SK-N-SH (cell line): ENCODE measurements at regions not wholly inside any gene's neighbourhood (a gene's known extent, or its start where the extent isn't known, plus 50 kb on each side); places are given as distances from the start of the nearest gene placed in this dataset.

Experiments used
- EP300 ChIP-seq, 2 experiments: IDR thresholded peaks; 2 replicates each; pipeline versions ENCODE4 v1.4.0 to v1.6.1; 2012; ENCODE audit warnings: borderline replicate concordance in 1 of 2, low read depth in 1 of 2, low read length in 1 of 2
- EZH2phosphoT487 ChIP-seq: fragments of 200-600 bp; sonication (generic); IDR thresholded peaks from 2 replicates; pipeline ENCODE4 v1.6.1; 2017; ENCODE audit warnings: low read depth, mixed run types, mild to moderate bottlenecking, antibody characterized with exemption, moderate library complexity, borderline replicate concordance
- FOSL2 ChIP-seq: IDR thresholded peaks from 2 replicates; pipeline ENCODE4 v1.4.0; 2012; ENCODE audit warnings: low read depth, mild to moderate bottlenecking, moderate library complexity, borderline replicate concordance
- JUND ChIP-seq: IDR thresholded peaks from 2 replicates; pipeline ENCODE4 v1.4.0; 2012
- MXI1 ChIP-seq: IDR thresholded peaks from 2 replicates; pipeline ENCODE4 v1.6.1; 2012; ENCODE audit warnings: mild to moderate bottlenecking, low read depth, low read length, improper control_type of control experiment
- NFIC ChIP-seq: IDR thresholded peaks from 2 replicates; pipeline ENCODE4 v1.4.0; 2012; ENCODE audit warnings: borderline replicate concordance
- RAD21 ChIP-seq: IDR thresholded peaks from 2 replicates; pipeline ENCODE4 v1.6.1; 2012; ENCODE audit warnings: mild to moderate bottlenecking, low read length
- TCF12 ChIP-seq: IDR thresholded peaks from 2 replicates; pipeline ENCODE4 v1.4.0; 2012
- YY1 ChIP-seq: IDR thresholded peaks from 2 replicates; pipeline ENCODE4 v1.4.0; 2012; ENCODE audit warnings: low read depth, mild to moderate bottlenecking
- TF ChIP-seq, protein P1 (sequence below): fragments of 200-600 bp; sonication (generic); IDR thresholded peaks from 2 replicates; pipeline ENCODE4 v1.6.1; 2017; ENCODE audit warnings: antibody characterized with exemption, mild to moderate bottlenecking, moderate library complexity

DNA sequence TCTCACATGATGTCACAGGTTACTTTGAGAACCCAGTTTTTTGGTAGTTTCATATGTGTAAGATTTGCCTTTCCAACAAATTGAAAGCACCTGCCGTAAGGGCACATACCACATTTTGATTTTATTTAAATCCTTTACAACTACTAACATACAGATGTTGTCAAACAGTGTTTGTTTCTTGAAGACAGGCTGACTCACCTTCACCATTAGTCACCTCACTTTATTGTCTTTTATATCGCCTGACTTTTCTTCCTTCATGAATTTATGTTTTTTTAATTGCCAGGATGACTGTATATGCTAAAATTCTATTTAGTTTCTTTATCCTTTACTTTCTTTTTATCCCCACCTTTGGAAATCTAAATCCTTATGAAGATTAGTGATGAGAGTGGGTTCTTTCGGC lies 886.7 kb downstream of the SUCLG1 start:
- TF ChIP-seq, protein P1, sequence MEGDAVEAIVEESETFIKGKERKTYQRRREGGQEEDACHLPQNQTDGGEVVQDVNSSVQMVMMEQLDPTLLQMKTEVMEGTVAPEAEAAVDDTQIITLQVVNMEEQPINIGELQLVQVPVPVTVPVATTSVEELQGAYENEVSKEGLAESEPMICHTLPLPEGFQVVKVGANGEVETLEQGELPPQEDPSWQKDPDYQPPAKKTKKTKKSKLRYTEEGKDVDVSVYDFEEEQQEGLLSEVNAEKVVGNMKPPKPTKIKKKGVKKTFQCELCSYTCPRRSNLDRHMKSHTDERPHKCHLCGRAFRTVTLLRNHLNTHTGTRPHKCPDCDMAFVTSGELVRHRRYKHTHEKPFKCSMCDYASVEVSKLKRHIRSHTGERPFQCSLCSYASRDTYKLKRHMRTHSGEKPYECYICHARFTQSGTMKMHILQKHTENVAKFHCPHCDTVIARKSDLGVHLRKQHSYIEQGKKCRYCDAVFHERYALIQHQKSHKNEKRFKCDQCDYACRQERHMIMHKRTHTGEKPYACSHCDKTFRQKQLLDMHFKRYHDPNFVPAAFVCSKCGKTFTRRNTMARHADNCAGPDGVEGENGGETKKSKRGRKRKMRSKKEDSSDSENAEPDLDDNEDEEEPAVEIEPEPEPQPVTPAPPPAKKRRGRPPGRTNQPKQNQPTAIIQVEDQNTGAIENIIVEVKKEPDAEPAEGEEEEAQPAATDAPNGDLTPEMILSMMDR, result no peak
- TF ChIP-seq YY1 (no peak), EZH2phosphoT487 (no peak), MXI1 (no peak), EP300 (IDR thresholded peaks at IDR 0.05; ENCODE audit: borderline replicate concordance in 1 of 2, low read depth in 1 of 2, low read length in 1 of 2) (no peak), TCF12 (no peak), NFIC (no peak), RAD21 (no peak), FOSL2 (no peak), JUND (no peak)
